GM19238 (cell line): ENCODE measurements at regions not wholly inside any gene's neighbourhood (a gene's known extent, or its start where the extent isn't known, plus 50 kb on each side); places are given as distances from the start of the nearest gene placed in this dataset.
"Not testable (repeated sequence)": the region's sequence is repeated elsewhere in the genome, so short reads cannot be mapped to it uniquely, and the experiment has no call there.

Source experiments
- DNase-seq: peaks from one replicate; pipeline ENCODE4 v3.0.0; 2011; ENCODE audit warnings: low spot score; ENCODE audit not compliant: insufficient read length

DNA sequence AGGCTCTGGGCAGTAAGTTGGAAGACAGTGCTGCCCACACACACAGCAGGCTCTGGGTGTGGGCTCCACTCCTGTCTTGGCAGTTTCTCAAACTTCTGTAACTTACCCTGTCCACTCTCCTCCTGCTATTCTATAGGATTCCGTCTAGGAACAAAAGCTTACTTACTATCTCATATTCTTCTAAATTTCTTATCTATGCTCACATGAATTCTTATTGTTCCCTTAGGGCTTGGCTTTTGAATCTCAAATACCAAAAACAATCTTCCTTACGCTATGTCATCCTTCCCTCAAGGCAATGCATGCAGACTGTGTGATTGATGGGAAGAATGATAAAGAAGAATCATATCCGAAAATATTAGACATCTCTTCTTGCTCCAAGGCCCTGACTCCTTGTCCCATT lies 425.9 kb upstream of the ONECUT1 start:
- no peak for DNase-seq

DNA sequence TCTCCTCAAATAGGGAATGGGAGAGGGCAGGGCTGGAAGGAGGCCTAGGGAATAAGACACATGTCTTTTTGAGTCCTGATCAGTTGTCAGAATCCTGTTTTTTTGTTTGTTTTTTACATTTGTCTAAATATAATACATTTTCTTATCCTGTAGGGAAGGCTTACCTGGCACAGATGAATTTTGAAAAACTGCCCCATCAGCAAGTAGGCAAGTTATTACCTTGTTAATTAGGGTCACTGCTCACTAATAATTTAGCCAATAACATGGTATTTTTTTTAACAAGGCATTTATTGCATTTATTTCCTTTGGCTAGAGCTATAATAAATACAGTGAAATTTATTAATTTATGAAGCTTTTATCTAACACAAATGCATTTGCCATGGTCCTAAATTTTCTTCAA lies 423.2 kb upstream of the ONECUT1 start:
- DNase-seq = no peak

DNA sequence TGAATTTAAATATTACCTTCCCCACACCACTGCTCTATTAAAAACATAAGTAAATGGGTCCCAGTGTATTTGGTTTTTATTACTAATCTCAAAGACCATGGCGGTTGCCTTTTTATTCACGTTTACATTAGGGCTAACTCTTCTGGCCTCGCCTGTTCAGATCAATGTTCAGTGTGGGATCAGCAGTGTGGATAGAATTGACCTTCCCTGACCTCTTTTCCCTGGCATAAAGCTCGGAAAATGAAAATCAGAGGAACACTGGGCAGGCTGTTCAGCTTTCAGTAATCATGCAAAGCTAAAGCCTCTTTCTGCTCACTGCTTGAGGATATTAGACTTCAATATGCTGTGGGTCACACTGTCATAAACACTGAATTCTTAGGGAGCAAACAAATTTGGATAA lies 422.6 kb upstream of the ONECUT1 start:
- no peak for DNase-seq

DNA sequence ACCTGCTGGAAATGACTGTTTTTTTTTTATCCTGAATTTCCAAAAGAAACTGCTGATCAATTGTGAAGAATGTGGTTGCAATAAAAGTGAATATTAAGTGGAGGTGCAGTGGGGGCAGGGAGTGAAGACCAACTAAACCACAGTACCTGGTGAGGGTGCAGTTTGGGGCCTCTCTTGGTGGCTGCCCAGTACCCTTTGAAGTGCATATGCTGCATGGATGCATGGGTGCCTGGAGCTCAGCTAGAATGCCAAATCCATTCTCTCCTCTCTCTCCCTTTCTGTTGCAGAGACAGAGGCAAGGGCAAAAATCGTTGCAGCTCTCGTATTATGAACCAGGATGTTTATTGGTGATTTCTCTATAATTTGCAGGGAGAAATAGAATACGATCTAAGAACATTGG lies 420.5 kb upstream of the ONECUT1 start:
- DNase-seq = no peak

DNA sequence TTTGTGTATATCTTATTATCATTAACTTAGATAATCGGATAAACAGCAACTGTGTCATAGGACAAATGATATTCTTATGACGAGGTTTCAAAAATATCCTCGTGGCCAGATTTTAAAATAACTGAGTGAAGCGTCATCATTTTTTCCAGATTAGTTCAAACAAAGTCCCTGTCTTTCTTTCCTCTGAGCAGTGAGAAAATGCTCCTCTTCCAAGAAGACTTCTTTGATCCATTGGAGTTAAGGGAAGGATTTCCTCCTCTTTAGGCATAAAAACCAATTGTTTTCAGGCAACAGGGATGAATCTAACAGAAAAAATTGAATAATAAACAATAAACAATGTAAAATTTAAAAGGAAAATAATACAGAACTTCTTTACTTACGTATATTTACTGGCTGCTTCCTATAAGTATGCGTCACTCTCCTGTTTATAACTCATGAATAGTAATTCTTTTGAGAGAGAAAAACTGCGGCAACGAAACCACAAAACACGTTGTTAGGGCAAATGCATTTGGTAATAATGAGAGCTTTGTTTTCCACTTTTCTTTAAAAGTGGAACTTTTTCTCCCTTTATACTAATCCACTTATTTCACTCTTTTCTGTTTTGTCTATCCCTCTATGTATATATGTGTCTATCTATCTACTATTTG lies 419.4 kb upstream of the ONECUT1 start:
- DNase-seq = no peak

DNA sequence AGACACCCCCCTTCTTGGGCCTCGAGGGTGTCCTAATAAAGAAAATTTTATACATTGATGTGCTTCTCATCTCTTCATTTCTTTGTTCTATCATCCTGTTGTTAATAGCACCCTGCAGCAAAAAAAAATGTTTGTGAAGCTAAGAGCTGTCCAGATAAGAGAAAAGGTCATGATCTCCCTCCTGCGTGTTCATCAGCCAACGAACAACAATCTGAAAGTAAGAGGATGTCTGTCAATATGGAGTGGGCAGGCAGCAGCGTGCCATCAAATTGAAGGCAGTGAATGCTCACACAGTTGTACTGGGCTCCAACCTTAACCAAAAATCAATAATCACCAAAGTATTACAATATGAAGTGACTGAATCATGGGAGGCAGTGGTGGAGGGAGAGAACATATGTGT lies 418.6 kb upstream of the ONECUT1 start:
- no peak for DNase-seq

DNA sequence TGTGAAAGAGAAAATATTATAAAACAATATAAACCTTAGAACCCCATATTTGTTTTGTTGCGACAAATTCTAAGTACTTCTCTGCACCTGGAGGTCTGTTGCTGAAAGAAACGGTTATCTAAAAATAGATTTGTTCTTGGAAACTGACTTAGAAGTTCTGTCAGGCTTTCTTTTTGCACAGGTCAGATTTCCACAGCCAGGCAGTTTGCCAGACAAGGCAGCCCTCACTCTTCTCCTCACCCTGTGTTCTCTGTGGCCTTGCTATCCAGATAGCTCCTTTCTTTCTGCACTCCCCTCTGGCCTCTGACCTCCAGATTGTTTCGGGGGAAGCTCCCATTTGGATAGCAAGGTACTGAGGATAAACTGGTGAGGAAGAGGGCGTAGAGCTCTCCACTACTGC lies 413.3 kb upstream of the ONECUT1 start:
- DNase-seq = no peak

DNA sequence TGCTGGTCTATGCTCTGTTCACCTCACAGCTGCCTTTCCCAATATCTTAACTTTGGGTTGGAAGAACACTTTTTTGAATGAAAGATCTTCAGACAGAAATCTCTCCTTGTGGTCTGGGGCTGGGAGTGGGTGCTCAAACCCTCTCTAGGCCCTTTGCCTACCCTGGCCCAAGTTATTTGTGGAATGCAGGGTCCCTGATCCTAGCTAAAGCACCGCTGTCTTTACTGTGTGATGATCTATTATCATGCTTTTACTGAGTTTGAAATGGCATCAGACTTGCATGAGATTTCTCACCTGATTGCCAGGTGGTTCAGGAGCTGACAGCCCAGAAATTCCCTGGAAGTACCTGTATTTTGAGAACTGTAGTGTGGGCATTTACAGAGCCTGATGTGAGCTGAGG lies 412.7 kb upstream of the ONECUT1 start:
- DNase-seq = no peak

DNA sequence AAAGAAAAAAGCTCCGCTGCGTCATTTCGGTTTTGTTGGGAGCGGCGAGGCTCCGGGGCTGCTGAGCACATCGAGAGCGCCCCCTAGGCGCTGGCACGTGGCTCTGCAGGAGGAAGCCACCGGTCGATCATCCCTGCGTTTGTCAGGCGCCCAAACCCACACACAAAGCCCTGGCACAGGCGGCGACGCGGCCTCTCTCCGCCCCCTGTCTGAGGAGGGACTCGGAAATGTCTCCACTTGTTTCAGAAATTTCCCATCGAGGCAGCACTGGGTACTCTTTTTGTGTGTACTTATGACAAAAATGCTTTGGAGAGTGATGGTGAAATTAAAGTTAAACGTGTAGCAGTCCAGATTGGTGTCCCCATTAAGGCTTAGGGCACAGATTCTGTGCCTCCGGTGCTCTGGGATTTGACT lies 407.3 kb upstream of the ONECUT1 start:
- peak; percentile 26 for DNase-seq

DNA sequence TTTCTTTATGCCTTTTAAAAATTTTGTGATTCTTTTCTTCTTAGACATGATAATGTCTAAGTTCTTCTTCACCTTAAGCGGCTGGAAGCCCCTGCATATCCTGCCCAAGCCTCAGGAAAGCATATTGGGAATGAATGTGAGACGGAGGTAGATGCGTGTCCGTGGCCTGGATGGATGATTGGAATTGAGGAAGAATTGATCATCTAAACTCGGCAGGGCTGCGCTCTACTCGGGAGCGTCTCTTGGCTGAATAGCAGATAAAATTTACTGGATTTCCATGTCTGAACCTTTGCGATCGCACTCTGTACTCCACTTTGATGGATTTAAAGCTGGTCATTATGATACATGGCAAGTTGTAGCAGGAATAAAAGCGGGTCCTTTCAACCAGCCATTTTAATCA lies 406.7 kb upstream of the ONECUT1 start:
- DNase-seq = no peak

DNA sequence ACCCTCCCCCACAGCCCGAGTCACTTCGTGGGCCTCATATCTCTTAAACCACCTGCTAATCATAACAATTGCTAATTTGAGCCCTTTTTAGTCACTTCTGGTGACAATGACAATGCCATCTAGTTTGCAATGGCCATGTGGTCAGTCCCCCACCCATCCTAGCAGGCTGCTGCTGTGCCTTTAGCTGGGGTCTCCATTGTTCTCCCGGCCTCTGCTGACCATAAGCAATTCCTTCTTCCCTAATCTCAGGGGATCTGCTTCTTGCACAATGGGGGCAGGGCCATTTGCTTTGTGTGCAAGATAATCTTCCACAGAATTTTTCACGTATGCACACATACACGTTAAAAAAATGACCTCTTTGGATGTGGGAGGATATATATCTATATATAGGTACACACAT lies 406.1 kb upstream of the ONECUT1 start:
- no peak for DNase-seq

DNA sequence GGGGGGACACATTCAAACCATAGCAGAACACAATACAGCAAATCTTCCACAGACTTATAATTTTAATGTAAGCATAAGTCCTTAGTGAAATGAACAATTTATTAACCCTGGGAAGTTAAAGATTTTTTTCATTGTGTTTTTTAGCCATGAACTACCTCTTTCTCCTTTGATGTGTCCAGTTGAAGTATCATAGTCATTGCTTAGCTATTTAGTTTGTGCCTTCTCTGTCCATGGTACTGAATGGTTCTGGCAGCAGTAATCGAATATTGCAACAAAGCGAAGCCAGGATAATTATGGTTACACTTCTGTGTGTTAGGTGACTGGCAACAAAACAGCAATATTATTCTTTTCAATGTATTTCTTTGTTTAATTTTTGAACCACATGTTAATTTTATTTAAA lies 403.0 kb upstream of the ONECUT1 start:
- DNase-seq = no peak

DNA sequence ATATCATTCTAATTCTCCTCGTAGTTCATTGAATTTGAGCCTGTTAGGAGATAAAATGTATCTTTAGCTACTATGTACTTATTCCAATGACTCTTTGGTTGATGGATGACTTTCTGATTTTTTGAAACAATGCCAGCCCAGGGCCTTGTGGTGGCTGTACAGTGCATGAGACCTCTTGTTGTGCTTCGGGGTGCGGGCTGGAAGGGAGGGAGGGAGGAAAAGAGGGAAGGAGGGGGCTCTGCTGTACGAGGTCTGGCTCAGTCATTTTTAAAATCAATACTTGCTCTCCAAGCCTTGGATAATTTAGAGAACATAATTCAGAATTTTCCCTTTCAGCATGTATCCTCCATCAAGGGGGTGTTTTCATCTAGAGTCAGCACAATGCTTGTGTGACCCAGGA lies 399.7 kb upstream of the ONECUT1 start:
- no peak for DNase-seq

DNA sequence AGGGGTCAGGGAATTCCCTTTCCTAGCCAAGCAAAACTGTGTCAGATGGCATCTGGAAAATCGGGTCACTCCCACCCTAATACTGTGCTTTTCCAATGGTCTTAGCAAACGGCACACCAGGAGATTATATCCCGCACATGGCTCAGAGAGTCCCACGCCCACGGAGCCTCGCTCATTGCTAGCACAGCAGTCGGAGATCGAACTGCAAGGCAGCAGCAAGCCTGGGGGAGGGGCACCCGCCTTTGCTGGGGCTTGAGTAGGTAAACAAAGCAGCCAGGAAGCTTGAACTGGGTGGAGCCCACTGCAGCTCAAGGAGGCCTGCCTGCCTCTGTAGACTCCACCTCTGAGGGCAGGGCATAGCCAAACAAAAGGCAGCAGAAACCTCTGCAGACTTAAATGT lies 393.3 kb upstream of the ONECUT1 start:
- not testable (repeated sequence) for DNase-seq

DNA sequence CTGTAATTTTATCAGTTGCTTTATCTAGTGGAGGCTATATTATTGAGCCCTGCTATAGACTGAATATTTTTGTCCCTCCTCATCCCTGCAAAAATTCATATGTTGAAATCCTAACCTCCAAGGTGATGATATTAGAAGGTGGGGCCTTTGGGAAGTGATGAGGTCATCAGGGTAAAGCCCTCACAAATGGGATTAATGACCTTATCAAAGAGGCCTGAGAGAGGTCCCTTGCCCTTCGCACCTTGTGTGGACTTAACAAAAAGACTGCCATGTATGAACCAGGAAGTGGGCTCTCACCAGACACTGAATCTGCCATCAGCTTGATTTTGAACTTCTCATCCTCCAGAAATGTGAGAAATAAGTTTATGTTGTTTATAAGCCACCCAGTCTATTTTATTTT lies 381.4 kb upstream of the ONECUT1 start:
- DNase-seq = no peak

DNA sequence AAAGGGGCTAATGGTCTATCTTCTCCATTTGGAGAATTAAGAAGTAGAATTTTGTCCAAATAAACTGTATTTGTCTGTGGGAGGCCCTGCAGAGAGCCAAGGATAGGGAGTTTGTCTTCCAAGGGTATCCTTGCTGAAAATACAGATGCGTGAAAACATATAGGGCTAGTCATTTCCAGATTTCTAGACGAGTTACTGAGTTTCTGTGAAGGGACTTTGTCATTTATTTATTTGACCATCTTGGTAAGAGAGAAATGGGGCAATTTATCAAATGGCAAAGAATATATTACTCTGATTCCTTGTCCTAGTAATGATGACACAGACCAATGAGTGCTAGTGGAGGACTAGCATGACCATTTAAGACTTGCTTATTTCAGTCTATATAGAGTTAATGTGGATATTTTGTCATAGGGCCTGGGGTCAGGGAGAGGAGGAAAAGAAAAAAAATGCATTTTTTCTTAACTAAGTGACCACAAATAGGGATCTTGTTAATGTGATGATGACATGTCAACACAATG lies 376.6 kb upstream of the ONECUT1 start:
- DNase-seq = no peak

DNA sequence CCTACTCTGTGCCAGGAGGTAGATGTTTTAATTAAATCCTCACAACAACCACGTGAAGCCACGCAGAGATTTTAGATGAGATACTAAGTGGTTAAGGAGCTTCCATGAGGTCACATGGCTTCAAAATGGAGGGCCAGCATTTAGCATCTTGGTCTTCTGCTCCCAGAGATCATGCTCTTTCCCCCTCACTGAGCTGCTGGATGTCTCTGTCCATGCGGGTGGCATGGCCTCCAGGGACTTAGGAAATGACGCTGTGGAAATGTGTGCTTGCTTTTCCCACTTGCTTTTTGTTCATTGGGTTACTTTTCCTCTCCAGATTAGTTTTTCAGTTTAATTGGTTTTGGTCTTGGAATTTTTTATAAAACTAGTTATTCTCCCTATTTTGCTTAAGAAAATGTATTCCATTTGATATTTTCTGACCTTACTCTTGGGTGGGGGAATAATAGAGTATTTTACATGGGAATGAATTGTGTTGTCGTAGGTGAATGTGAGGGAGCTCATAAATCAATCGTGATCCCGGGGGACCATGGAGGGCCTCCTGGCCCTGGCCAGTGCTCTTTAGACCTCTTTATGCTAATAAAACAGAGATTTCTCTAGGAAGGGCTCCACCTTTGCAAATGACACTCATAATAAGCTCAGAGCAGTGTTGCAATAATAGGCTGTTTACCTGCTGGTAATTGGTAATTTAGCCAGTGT lies 376.0 kb upstream of the ONECUT1 start:
- no peak for DNase-seq

DNA sequence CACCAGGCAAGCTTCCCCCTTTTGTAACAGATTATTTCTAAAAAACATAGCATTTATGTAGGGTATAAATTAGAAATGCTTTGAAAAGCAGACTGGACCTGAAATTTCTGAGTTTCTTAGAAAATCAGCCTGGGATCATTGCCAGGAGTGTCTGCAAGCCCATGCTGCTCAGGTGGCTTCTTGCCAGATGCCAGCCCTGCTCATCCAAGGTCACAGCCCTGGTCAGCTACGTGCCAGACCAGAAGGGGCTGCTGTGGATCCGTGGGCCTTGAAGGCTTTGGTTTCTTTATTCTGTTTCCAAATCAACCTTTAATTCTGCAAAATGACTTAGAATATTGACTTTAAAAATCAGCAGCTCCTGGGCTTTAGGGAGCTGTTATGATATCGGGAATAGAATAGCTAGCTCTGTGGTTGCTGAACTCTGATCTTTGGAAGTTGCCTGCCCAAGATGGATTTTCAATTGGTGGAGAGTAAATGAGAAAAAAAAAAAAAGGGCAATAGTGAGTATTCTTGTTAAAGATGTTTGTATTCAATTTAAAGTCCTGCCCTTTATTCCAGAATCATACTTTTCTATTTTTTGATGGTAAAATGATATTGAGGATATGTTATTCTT lies 370.1 kb upstream of the ONECUT1 start:
- no peak for DNase-seq

DNA sequence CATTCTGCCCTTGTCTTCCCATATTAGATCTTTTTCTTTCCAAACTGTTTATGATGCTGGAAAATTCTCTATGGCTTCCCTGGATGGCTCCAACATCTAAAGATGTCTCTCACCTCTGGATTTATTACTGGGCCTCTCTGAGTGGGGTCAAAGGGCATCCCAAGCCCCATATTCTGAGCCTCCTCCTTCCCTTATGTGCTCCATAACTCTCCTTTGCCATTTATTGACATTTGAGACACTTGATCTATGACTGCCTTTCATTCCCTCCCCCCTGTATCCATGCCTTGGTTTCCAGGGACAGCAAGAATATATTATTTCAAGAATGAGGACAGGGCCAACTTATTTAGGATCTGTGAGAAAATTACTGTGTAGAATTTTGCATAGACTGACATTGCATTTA lies 369.3 kb upstream of the ONECUT1 start:
- no peak for DNase-seq

DNA sequence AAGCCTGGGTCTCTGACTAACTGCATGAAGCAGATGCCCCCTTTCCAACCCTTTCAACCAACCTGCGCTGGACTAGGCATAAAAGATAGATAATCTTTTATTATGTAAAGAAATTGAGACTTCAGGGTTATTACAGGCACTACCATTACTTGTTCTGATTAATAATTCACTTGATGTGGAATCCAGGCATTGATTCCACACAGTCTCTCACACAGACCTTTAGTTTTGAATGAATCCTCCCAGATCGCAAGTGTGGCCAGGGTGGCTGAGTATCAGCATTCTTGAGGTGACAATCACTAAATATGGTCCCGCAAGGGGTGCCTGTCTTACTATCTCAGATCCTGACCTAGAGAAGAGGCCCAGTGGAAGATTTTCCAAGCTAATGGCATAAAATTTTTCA lies 368.9 kb upstream of the ONECUT1 start:
- DNase-seq = no peak

DNA sequence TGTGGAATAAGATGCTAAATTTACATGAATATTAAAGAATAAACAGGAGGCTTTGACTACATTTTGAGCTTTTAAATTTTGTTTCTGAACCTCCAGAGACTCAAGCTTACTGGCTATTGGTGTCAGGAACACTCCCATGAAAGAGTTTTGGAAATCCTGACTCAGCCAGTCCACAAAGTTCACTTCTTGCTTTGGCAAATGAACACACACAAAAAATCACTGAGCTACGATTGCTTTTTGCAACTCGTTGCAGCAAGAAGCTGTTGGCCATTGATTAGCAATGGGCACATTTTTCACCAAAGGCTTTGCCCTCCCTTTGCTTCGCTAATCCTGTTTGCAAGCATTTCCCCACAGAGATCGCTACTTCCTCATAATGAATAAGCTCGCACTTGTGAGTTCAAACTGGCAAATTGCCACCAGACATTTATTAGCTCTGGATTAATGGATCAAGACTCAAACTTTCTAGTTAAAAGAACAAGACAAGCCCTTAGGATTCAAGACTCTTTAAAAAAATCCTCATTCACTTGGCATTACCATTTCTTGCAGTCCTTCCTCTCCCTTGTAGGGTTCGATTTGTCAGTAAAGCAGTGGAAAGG lies 343.2 kb upstream of the ONECUT1 start:
- no peak for DNase-seq

DNA sequence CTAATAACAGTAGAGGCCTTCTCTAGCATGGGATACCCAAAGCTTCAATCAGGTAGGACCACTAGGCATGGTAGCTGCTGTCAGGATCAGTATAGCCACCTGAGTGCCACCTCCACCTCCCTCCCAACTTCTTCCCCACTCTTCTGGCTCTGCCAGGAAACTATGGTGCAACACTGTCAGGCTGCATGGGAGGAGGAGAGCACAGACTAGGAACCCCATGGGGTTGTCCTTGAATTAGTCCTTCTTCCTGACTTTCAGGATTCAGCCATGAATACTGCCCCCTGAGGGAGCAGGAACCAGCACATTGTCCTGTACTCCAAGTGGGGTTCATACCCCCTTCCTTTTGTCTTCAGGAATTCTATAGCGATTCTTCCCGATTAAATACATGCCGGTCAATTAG lies 340.8 kb upstream of the ONECUT1 start:
- no peak for DNase-seq
